ENCODE measurements at regions not wholly inside any gene's neighbourhood (a gene's known extent, or its start where the extent isn't known, plus 50 kb on each side); places are given as distances from the start of the nearest gene placed in this dataset.
"Not testable (repeated sequence)": the region's sequence is repeated elsewhere in the genome, so short reads cannot be mapped to it uniquely, and the experiment has no call there.

DNA sequence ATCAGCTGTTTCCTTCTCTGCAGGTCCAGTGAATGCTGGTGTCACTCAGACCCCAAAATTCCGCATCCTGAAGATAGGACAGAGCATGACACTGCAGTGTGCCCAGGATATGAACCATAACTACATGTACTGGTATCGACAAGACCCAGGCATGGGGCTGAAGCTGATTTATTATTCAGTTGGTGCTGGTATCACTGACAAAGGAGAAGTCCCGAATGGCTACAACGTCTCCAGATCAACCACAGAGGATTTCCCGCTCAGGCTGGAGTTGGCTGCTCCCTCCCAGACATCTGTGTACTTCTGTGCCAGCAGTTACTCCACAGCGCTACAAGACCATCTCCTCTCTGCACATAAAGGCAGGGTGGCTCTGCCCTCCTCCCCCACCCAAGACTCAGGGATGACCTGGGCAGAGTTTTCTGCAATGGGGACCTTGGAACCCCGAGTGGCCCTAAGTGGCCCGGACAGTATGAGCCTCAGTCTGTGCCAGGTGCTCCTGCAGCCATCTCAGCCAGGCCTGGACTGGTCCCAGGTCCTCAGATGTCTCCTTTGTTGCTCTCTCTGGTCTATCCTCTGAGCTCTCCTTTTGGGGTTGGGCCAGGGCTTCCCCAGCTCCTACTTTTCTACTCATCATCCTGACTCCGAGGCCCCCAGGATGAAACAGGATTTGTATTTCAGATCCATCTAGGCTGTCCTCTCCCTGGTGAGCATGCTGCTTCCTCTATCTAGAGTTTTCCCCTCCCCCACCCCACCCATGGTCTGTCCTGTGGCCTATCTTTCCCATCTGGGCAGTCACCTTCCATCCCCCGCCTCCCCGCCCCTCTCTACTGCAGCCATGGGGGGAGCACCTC is 212.1 kb upstream of the PRSS58 start:
- no peak for DNase-seq (ENCODE audit: low spot score)

DNA sequence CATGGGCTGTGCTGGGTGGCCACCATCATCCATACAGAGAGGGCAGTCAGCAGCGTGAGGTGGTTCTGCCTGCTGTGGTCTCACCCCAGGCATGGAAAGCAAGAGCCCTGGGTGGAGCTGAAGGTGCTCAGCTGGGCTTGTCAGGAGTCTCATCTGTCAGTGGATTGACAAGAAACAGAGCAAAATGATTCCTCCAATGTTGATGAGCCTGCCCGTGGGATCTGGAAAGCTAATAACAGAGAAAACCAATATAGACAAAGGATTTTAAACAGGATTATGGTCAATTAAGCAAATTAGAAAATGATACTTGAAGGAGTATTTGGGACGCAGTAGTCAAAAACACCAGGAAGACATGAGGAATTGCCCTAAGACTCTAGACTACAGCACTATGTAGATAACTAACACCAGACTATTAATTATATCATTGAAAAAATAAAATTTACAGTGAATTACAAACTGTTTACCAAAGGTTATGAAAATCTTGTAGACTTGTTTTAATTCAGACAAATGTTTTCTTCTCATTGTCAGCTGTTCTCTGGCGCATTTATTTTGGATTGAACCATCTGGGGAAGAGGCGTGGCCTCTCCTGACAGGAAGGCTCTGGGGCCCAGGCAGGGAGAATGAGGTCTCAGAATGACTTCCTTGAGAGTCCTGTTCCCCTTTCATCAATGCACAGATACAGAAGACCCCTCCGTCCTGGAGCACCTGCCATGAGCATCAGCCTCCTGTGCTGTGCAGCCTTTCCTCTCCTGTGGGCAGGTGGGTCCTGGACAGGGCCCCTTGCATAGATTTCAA is 211.2 kb upstream of the PRSS58 start:
- DNase-seq (ENCODE audit: low spot score) = no peak

DNA sequence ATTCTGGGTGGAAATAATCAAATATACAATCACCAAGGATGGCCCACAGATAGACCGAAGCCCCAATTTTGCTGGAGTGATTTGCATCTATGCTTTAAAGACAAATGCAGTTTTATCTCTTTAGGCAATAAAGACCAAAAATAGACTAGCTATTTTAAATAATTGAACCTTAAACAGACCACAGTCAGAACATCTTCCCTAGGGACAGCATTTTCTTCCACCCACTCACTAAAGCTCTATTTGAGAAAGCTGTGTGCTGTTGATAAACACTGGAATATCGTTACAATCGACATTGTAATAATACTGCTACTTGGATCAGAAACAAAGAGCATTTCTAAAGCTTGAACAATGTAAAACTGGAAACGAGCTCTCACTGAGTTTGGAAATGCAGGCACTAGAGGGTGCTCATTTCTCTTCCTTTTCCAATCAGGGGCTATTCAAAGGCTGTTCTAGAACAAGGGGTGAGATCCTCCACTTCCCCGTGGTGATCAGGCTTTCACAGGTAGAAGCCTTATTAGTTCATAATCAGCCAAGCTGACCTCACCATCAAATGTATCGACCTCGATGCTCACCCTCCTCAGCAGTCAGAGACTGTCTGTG is 209.3 kb upstream of the PRSS58 start:
- DNase-seq (ENCODE audit: low spot score) = not testable (repeated sequence)

GRCh38 chr7:142463401-142463850 is 205.6 kb upstream of the PRSS58 start:
- DNase-seq (ENCODE audit: low spot score) = no peak

DNA sequence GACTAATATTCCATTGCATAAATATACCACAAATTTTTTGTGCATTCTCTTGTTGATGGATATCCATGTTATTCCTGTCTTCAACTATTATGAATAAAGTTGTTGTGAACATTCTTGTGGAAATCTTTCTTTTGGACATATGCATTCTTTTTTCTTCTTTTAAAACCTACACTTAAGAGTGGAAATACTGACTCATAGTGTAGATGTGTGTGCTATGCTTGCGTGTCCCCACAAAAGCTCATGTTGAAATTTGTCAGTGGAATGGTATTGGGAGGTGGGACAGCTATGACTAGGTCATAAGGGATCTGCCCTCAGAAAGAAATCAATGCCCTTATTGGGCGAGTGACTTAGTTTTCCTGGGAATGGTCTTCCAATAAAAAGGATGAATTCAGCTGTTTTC is 203.6 kb upstream of the PRSS58 start:
- DNase-seq (ENCODE audit: low spot score) = no peak

DNA sequence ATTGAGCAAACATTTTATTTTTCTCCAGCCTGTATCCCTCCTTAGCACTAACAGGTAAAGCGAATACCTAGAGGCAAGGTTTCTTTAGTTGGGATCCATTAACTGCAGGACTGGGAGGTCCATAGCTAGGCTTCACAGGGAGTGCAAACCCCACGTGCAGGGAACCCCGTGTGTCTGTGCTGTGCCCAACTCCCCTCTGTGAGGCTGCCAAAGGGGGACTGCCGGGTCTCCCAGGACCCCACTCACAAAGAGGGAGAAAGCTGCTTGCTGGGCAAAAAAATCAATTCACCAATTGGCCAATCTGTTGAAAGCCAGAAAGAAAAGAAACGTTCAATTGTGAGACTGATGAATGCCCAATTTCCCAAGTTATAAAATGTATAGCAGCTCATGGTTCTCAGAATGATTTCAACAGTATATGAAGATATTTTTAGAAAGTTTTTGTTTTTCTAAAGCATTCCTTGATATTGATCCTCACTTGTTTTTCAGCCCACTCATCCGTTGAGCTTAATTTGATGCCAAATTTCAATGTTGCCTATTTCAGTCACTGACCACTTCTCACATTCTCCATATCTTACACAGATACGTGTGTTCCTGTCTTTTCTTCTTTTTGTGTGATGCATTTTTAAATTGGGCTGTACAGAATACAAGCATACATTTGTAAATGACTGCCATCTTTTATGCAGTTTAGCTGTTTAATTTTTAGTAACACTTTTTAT is 202.7 kb upstream of the PRSS58 start:
- no peak for DNase-seq (ENCODE audit: low spot score)

DNA sequence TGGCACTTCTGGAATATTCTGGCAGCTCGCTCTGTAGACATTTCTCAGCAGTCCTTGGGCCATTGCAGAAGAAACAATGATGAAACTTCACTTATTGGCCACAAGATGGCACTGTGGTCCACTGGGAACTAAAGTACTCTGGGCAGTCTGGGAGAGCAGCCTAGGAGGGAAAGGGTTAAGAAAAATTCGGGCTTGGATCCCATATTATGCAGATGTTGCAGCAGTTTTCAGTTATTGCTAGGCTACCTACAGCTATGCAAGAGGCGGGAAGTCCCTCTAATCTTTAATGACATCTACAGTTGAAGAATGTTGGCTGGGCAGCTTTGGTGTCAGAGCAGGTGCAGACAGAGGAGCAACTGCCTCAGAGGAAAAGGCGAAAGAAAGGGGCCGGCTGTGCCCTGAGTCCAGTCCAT is 201.7 kb upstream of the PRSS58 start:
- DNase-seq (ENCODE audit: low spot score) = peak; percentile 46

DNA sequence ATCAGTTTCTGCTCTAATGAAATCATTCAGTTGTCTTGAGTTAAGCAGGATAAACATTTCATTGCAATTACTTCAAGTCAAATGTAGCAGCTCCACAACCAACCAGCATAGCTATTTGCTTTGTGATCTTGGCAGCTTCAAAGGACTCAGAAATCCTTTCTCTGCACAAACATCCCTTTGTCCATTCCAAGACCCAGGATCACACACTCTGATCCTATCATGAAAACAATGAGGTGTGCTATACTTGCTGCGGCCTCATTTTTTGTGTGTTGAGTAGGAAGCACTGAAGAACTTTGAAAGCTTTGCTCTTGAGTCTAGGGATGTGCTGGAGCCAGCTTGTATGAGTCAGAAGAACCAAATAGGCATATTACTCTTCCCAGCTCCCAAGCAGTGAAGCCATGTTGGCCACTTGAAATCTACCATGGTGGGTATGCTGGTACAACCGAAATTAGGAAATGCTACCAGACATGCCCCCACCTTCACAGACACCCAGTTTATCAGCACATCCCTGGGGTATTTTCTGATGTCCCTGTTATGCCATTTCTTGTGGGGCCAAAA is 199.4 kb upstream of the PRSS58 start:
- no peak for DNase-seq (ENCODE audit: low spot score)

GRCh38 chr7:142455392-142455791 is 197.5 kb upstream of the PRSS58 start:
- no peak for DNase-seq (ENCODE audit: low spot score)

- DNase-seq (ENCODE audit: low spot score) = no peak
Measured at GRCh38 chr7:142454862-142455261, 197.0 kb upstream of the PRSS58 start.

DNA sequence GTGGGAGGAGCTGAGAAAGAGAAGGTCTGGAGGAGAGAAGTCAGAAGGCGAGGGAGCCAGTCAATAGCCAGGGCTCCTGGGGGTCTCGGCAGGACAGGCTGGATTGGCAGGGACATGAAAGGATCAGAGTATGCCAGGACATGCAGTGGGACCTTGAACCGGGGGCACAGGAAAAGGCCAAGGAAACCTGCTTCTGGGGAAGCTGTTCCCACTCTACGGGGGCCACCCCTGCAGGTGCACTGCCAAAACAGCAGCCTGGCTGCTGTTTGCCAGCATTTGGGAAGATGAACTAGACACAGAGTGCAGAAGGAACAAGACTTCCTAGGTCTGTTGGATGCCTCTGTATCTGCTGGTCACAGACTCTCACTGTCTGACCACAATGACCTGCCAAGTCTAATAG is 194.9 kb upstream of the PRSS58 start:
- no peak for DNase-seq (ENCODE audit: low spot score)

GRCh38 chr7:142451817-142452216 is 194.0 kb upstream of the PRSS58 start:
- no peak for DNase-seq (ENCODE audit: low spot score)

DNA sequence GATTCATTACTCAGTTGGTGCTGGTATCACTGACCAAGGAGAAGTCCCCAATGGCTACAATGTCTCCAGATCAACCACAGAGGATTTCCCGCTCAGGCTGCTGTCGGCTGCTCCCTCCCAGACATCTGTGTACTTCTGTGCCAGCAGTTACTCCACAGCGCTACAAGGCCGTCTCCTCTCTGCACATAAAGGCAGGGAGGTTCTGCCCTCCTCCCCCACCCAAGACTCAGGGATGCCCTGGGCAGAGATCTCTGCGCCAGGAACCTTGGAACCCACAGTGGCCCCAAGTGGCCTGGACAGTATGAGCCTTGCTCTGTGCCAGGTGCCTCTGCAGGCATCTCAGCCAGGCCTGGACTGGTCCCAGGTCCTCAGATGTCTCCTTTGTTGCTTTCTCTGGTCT is 193.4 kb upstream of the PRSS58 start:
- no peak for DNase-seq (ENCODE audit: low spot score)

DNA sequence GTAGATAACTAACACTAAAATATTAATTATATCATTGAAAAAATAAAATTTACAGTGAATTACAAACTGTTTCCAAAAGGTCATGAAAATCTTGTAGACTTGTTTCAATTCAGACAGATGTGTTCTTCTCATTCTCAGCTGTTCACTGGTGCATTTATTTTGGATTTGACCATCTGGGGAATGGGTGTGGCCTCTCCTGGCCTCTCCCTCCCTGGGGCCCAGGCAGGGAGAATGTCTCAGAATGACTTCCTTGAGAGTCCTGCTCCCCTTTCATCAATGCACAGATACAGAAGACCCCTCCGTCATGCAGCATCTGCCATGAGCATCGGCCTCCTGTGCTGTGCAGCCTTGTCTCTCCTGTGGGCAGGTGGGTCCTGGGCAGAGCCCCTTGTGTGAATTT is 192.8 kb upstream of the PRSS58 start:
- DNase-seq (ENCODE audit: low spot score) = no peak

GRCh38 chr7:142450206-142450605 is 192.3 kb upstream of the PRSS58 start:
- no peak for DNase-seq (ENCODE audit: low spot score)

DNA sequence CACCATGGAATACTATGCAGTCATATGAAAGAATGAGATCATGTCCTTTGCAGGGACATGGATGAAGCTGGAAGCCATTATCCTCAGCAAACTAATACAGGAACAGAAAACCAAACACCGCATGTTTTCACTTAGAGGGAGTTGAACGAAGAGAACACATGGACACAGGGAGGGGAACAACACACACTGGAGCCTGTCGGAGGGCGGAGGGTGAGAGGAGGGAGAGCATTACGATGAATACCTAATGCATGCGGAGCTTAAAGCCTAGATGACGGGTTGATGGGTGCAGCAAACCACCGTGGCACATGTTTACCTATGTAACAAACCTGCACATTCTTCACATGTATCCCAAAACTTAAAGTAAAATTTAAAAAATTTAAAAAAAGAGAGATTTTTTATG is 191.0 kb upstream of the PRSS58 start:
- not testable (repeated sequence) for DNase-seq (ENCODE audit: low spot score)

- no peak for DNase-seq (ENCODE audit: low spot score)
Measured at GRCh38 chr7:142447762-142448161, 189.9 kb upstream of the PRSS58 start.

DNA sequence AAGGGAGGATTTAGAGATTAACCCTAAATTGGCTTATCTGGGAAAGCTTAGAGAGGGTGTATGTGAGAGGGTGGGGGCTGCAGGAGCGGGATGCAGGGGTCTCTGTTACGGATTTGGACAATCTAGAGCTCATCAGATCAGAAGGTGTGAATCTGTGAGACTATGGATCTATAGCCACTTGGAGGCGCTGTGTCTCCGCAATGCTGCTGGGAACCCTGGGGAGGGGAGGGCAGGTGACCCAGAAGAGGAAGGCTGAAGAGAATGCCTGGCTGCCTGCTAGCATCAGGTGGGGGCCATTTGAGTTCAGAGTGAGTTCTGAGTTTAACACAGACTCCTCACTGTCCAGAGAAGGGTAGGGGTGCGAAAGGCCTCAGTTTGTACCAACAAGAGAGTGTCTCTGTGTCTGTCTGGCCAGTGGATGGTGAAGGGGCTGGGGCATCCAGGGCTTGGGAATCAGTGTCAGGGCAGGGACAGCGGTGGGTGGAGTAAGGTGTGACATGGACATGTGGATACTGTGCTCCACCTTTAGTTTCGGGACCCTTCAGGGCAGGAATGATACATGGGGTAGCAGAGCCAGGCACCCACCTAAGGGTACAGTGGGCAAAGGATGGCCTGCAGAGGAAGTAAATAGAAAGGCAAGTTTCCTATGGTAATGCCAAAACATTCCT is 187.3 kb upstream of the PRSS58 start:
- DNase-seq (ENCODE audit: low spot score) = no peak

GRCh38 chr7:142443216-142444010 is 185.6 kb upstream of the PRSS58 start:
- DNase-seq (ENCODE audit: low spot score) = no peak

- DNase-seq (ENCODE audit: low spot score) = no peak
Measured at GRCh38 chr7:142442396-142442795, 184.5 kb upstream of the PRSS58 start.

All from cerebellar cortex (tissue), 1 donor.